Activated naive CD8-positive, alpha-beta T cell treated with anti-CD3 and anti-CD28 coated beads, Interleukin-2, amount 10 ng/mL, durations not matched to agents 7 days and 5 days (primary cell): ENCODE measurements at regions not wholly inside any gene's neighbourhood (a gene's known extent, or its start where the extent isn't known, plus 50 kb on each side); places are given as distances from the start of the nearest gene placed in this dataset.
"Not testable (repeated sequence)": the region's sequence is repeated elsewhere in the genome, so short reads cannot be mapped to it uniquely, and the experiment has no call there.

ENCODE experiments used
- ATAC-seq: fragments of 150-1000 bp; cut with Tn5 transposase; one replicate; pipeline ENCODE4 v1.10.0; 2021; ENCODE audit warnings: low read depth, moderate library complexity
- POLR2A ChIA-PET: fragments of 350-600 bp; sonication (Branson Sonifier 250); formaldehyde crosslinking; loops from one replicate; lab custom pipeline; 2021; ENCODE audit warnings: antibody characterized with exemption; lab: Charles Lee
- DNase-seq: peaks from one replicate; pipeline ENCODE4 v3.0.0; 2021
- H3K27ac Mint-ChIP-seq: one replicate; pipeline ENCODE4 v1.8.0; 2022; ENCODE audit warnings: mild to moderate bottlenecking, mixed read lengths
- H3K27me3 Mint-ChIP-seq: one replicate; pipeline ENCODE4 v1.8.0; 2022; ENCODE audit warnings: mild to moderate bottlenecking, moderate library complexity, mixed read lengths
- H3K36me3 Mint-ChIP-seq: one replicate; pipeline ENCODE4 v1.8.0; 2021; ENCODE audit warnings: mild to moderate bottlenecking, mixed read lengths
- H3K4me1 Mint-ChIP-seq: one replicate; pipeline ENCODE4 v1.8.0; 2021; ENCODE audit warnings: mixed read lengths
- H3K4me3 Mint-ChIP-seq: one replicate; pipeline ENCODE4 v1.8.0; 2022; ENCODE audit warnings: mild to moderate bottlenecking, moderate library complexity, mixed read lengths
- H3K9me3 Mint-ChIP-seq: one replicate; pipeline ENCODE4 v1.8.0; 2021; ENCODE audit warnings: mixed read lengths

DNA sequence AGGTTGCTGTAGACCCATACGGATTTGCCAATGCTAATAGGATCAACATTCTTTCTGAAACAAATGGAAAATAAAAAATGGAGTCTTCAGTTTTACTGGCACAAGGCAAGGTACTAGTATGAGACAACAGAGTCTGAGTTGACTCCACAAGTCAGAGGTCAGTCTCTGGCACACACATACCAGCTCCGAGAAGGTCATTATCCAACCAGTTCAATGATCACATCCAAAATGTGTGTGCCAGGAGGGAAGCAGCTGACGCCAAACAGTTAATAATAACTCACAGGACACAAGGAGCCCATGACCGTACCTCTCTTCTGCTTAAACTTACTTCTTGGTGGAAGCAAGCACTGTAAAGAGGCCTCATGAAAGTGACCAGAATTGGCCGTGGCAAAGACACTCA is 528.6 kb downstream of the ZNF516 start:
- H3K4me1 Mint-ChIP-seq: no peaks in the 10 kb centered on the region
- POLR2A ChIA-PET: no interaction called here
- no peaks in the 10 kb centered on the region for H3K36me3 Mint-ChIP-seq
- ATAC-seq: no peak
- H3K27ac Mint-ChIP-seq: no peak overlapping the region
- no peaks in the 10 kb centered on the region for H3K9me3 Mint-ChIP-seq
- H3K4me3 Mint-ChIP-seq: no peak overlapping the region
- H3K27me3 Mint-ChIP-seq: peaks cover 2% of the 10 kb centered on the region
- no peak for DNase-seq

DNA sequence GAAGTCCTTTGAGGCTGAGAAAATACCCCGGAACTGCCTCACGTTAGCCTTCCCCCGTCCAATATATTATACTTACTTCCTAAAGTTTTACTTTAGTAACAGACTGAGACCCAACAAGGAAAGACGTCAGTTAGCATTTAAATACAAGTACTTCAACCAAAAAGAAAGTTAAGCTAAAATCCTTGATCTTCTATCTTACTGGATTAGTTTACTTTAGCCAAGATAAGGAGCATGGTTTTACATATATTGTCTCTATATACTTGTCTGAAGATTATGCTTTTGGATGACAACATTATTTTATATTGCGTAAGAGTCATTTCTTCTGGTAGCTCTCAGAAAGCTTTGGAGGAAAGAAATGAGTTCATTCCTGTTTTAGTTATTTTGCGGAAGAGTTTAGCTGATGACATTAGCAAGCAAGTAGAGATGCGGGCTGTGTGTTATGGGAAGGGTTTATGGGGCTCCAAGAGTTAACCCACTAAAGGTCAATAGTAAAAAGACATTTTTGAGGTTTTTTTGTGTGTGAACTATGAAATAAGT is 532.9 kb downstream of the ZNF516 start:
- no peak overlapping the region for H3K27ac Mint-ChIP-seq
- peaks cover 2% of the 10 kb centered on the region for H3K27me3 Mint-ChIP-seq
- no peaks in the 10 kb centered on the region for H3K9me3 Mint-ChIP-seq
- no peak overlapping the region for H3K4me3 Mint-ChIP-seq
- H3K36me3 Mint-ChIP-seq: no peaks in the 10 kb centered on the region
- no peaks in the 10 kb centered on the region for H3K4me1 Mint-ChIP-seq
- DNase-seq: no peak
- ATAC-seq: no peak
- POLR2A ChIA-PET: no interaction called here

DNA sequence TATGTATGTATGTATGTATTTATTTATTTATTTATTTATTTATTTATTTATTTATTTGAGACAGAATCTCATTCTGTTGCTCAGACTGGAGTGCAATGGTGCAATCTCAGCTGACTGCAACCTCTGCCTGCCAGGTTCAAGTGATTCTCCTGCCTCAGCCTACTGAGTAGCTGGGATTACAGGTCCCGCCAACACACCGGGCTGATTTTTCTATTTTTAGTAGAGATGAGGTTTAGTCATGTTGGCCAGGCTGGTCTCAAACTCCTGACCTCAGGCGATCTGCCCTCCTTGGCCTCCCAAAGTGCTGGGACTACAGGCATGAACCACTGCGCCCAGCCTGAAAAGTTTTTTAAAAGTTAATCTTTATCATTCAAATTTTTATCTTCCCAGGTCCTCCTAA is 532.9 kb upstream of the SMIM21 start:
- H3K27me3 Mint-ChIP-seq, H3K9me3 Mint-ChIP-seq, POLR2A ChIA-PET, H3K36me3 Mint-ChIP-seq, ATAC-seq, DNase-seq, H3K4me1 Mint-ChIP-seq, H3K27ac Mint-ChIP-seq, H3K4me3 Mint-ChIP-seq: not testable (repeated sequence)

DNA sequence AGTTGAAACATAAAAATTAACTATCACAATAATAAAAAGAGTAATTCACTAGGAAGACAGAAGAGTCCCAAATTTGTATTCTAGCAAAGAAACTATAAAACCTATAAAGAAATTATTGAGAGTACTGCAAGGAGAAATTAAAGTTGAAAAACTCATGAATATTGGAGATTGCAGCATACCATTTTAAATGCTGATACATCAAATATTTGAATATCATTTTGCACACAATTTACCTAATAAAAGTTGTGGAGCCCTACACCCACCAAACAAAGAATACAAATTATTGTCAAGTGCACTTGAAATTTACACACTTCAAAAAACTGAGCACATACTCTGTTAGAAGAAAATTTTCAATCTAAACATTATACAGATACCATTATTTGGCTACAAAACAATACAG is 531.6 kb upstream of the SMIM21 start:
- H3K27ac Mint-ChIP-seq: no peak overlapping the region
- POLR2A ChIA-PET: no interaction called here
- DNase-seq: no peak
- no peaks in the 10 kb centered on the region for H3K4me1 Mint-ChIP-seq
- no peaks in the 10 kb centered on the region for H3K36me3 Mint-ChIP-seq
- H3K27me3 Mint-ChIP-seq: peaks cover 2% of the 10 kb centered on the region
- H3K4me3 Mint-ChIP-seq: no peak overlapping the region
- ATAC-seq: no peak
- H3K9me3 Mint-ChIP-seq: no peaks in the 10 kb centered on the region

DNA sequence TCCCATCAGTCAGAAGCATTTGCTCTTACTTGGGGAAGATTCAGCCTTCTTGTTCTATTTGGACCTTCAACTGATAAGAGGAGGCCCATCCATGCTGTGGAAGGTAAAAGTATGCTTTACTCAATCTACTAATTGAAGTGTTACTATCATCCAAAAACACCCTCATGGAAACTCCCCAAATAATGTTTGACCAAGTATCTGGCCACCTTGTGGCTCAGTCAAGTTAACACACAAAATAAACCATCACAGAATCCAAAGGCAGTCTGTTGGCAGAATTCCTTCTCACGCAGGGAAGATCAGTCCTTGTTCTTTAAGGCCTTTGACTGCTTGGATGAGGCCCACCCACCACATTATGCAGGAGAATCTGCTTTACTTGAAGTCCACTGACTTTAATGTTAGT is 531.2 kb upstream of the SMIM21 start:
- no peak overlapping the region for H3K4me3 Mint-ChIP-seq
- ATAC-seq (no peak), DNase-seq (no peak)
- H3K27me3 Mint-ChIP-seq: no peaks in the 10 kb centered on the region
- H3K27ac Mint-ChIP-seq: no peak overlapping the region
- H3K9me3 Mint-ChIP-seq: no peaks in the 10 kb centered on the region
- H3K36me3 Mint-ChIP-seq: no peaks in the 10 kb centered on the region
- POLR2A ChIA-PET: no interaction called here
- no peaks in the 10 kb centered on the region for H3K4me1 Mint-ChIP-seq

DNA sequence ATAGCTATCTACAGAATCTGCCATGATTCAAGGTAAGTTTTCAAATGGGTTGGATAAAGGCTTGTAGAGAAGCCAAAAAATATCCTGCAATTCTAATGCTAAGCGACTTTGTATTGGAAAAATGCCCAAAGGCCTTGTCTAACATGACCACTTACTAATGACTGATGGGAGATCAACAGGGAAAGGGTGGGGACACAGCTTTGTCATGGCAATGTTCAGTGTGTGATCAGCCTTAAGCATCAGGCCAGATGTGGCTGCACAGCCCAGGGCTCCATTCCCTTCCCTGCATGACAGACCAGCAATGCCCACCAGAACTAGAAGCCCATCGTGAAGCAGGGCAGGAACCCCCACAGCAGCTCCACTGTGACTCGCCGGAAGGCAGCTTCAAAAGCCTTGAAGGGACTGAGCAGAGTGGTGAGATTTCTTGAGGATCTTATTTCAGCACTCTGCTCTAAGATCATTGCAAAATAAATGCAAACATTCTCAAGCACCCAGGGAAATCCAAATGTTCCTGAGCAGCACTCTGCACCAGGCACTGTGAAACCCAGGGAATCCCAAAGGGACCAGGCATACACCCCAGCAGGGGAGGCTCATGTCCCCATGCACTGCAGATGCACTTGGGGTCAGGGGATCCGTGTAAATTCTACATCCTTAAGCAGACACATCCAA is 517.9 kb upstream of the SMIM21 start:
- ATAC-seq: no peak

DNA sequence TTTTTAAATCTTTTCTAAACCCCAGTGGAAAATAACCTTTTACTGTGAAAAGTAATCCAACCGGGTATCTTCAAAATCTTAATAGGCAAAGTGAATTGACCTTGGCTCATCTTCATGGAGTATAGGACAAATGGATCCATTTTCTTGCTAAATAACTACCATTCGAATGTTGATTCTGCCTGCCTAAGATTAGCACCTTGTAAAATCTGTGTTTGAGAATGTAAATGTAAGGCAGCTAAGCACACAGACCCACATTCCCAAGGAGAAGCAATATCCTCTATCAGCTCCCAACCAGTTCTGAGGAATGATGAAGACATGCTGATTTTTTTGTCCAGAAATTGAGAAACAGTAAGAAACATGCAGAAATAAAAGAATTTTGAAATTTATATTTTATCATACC is 509.8 kb upstream of the SMIM21 start:
- no peak overlapping the region for H3K4me3 Mint-ChIP-seq
- POLR2A ChIA-PET: no interaction called here
- no peaks in the 10 kb centered on the region for H3K4me1 Mint-ChIP-seq
- H3K36me3 Mint-ChIP-seq: no peaks in the 10 kb centered on the region
- no peak overlapping the region for H3K27ac Mint-ChIP-seq
- no peaks in the 10 kb centered on the region for H3K27me3 Mint-ChIP-seq
- peaks cover 2% of the 10 kb centered on the region for H3K9me3 Mint-ChIP-seq
- no peak for DNase-seq
- ATAC-seq: no peak

More for the DNA sequence above, 517.9 kb upstream of the SMIM21 start:
- POLR2A ChIA-PET: no interaction called here
- Mint-ChIP-seq H3K27me3 (no peaks in the 10 kb centered on the region), H3K27ac (no peak overlapping the region), H3K9me3 (peaks cover 6% of the 10 kb centered on the region), H3K4me1 (no peaks in the 10 kb centered on the region), H3K36me3 (no peaks in the 10 kb centered on the region), H3K4me3 (no peak overlapping the region)
- no peak for DNase-seq

DNA sequence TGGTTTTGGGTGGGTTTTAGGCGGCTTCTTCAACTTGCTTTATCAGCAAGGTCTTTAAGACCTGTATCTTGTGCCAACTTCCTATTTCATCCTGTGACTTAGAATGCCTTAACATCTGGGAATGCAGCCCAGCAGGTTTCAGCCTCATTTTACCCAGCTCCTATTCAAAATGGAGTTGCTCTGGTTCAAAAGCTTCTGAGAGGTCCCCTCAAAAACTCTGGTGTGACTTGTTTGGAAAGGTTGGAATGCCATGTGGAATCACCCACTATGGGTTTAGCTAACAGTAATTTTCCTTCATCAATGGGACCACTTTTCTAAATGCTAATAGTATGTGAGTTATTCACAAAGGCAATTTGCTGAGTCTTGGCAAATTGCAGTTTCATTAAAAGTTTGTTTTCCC is 509.4 kb upstream of the SMIM21 start:
- DNase-seq (no peak), ATAC-seq (no peak)
- Mint-ChIP-seq H3K9me3 (peaks cover 1% of the 10 kb centered on the region), H3K4me3 (no peak overlapping the region), H3K36me3 (no peaks in the 10 kb centered on the region), H3K27me3 (no peaks in the 10 kb centered on the region), H3K27ac (no peak overlapping the region), H3K4me1 (no peaks in the 10 kb centered on the region)
- POLR2A ChIA-PET: no interaction called here

DNA sequence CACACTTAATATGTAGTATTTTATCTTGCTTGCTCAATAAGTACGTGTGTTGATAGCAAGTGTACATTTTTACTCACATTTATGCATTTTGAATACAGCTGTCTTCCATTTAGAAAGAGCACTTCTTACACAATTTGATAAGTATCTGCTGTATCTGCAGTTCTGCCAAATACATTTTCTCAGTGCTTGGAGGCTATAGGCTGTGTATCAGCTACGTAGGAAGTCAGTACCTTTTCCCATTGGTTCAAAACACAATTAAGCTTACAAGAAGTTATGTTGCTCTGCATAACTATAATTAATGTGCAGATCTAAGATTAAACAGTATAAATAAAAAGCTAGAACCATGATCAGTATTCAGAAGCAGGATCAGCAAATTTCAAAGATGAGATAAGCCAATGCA is 503.6 kb upstream of the SMIM21 start:
- POLR2A ChIA-PET: no interaction called here
- ATAC-seq (no peak), DNase-seq (no peak)
- Mint-ChIP-seq H3K9me3 (no peaks in the 10 kb centered on the region), H3K27ac (no peak overlapping the region), H3K4me1 (no peaks in the 10 kb centered on the region), H3K4me3 (no peak overlapping the region), H3K36me3 (no peaks in the 10 kb centered on the region), H3K27me3 (no peaks in the 10 kb centered on the region)

DNA sequence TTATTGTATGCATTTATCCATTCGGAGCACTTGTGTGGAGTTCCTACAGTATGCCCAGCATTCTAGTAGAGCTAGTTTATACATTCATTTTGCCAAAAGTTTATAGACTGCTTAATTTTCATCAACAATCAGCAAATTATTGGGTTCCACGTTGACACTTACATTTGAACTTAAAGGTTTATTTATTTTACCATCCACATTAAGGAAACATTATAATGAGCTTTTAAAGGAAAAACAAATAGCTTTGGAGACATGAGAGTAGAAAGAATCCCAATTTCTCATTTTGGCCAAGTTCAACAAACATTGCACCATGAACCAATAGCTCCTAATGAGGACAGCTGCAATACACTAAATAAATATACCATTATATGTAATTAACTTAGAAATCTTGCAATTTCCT is 501.2 kb upstream of the SMIM21 start:
- no peaks in the 10 kb centered on the region for H3K9me3 Mint-ChIP-seq
- DNase-seq (no peak), ATAC-seq (no peak)
- no peaks in the 10 kb centered on the region for H3K4me1 Mint-ChIP-seq
- no peak overlapping the region for H3K27ac Mint-ChIP-seq
- POLR2A ChIA-PET: no interaction called here
- H3K36me3 Mint-ChIP-seq: no peaks in the 10 kb centered on the region
- no peaks in the 10 kb centered on the region for H3K27me3 Mint-ChIP-seq
- H3K4me3 Mint-ChIP-seq: no peak overlapping the region

DNA sequence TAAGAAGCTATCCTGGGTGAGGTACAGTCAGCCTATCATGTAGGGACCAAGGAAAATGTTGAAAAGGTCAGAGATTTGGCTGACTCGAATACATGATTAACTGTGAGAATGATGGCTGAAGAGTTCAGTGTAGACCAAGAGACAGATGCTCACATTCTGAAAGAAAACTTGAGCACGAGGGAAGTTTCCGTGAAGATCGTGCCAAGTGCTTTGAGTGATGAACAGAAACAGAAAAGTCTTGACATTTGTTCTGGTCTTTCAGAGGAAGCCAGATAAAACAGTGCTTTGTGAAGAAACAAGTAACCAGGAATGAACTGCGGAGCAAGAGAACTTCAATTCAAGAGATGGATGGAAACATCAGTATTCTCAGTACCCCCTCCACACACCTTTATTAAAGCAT is 500.3 kb upstream of the SMIM21 start:
- H3K4me3 Mint-ChIP-seq: no peak overlapping the region
- DNase-seq: no peak
- H3K27me3 Mint-ChIP-seq: no peaks in the 10 kb centered on the region
- H3K4me1 Mint-ChIP-seq: no peaks in the 10 kb centered on the region
- no peaks in the 10 kb centered on the region for H3K36me3 Mint-ChIP-seq
- POLR2A ChIA-PET: no interaction called here
- no peak overlapping the region for H3K27ac Mint-ChIP-seq
- ATAC-seq: no peak
- no peaks in the 10 kb centered on the region for H3K9me3 Mint-ChIP-seq

DNA sequence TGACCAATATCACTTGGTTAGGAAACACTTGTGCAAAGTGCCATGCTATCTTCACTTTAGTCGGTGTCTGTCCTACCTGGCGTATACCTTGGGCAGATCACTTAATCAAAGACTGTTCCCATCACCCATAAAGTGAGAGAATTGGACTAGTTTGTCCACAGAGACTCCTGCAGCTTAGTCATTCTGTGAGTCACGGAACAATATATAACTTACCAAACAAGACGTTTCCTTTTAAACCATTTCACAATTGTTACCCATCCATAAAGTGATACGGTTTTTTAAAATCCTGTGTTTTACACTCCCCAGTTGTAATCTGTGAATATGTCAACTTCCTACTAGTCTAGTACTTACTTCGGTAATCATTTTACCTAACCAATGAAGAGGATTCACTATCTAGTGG is 499.3 kb upstream of the SMIM21 start:
- H3K36me3 Mint-ChIP-seq: no peaks in the 10 kb centered on the region
- no peaks in the 10 kb centered on the region for H3K4me1 Mint-ChIP-seq
- POLR2A ChIA-PET: no interaction called here
- no peaks in the 10 kb centered on the region for H3K9me3 Mint-ChIP-seq
- H3K27me3 Mint-ChIP-seq: no peaks in the 10 kb centered on the region
- ATAC-seq: no peak
- H3K4me3 Mint-ChIP-seq: no peak overlapping the region
- no peak overlapping the region for H3K27ac Mint-ChIP-seq
- DNase-seq: no peak

DNA sequence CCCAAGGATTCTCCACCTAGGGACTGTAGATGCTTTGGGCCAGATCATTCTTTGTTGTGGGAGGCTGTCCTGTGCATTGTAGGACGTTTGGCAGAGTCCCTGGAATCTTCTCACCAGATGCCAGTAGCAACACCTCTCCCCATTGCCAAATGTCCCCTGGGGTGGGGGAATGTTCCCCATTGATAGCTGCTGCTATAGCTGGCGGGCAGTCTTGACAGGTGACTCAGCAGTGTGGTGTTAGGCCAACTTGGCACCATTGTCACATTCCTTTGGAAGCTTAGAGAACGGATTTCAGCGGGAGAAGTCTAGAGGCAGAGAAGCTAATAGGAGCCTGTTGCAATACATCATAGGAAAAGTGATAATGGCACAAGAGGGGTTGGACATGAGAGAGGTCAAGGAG is 495.7 kb upstream of the SMIM21 start:
- H3K27ac Mint-ChIP-seq: no peak overlapping the region
- H3K4me1 Mint-ChIP-seq: no peaks in the 10 kb centered on the region
- ATAC-seq (no peak), DNase-seq (no peak)
- no peaks in the 10 kb centered on the region for H3K36me3 Mint-ChIP-seq
- no peaks in the 10 kb centered on the region for H3K27me3 Mint-ChIP-seq
- POLR2A ChIA-PET: no interaction called here
- no peaks in the 10 kb centered on the region for H3K9me3 Mint-ChIP-seq
- H3K4me3 Mint-ChIP-seq: no peak overlapping the region

DNA sequence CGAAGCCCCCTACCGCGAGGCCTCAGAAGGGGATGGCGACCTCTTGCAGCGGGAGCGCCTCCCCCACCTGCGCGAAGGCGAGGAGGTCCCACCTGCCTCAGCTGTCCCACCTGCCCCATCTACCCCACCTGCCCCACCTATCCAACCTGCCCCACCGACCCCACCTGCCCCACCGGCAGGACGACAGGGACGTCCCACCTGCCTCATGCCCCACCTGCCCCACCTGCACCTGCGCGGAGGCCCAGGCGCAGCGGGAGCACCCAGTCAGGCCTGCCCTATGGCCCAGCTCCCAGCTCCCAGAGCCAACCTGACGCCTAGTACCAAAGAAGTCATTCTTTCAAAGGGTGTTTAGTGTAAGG is 489.1 kb upstream of the SMIM21 start:
- DNase-seq: no peak
- no peak overlapping the region for H3K27ac Mint-ChIP-seq
- H3K27me3 Mint-ChIP-seq: peaks cover 23% of the 10 kb centered on the region
- no peaks in the 10 kb centered on the region for H3K9me3 Mint-ChIP-seq
- no peaks in the 10 kb centered on the region for H3K36me3 Mint-ChIP-seq
- no peak overlapping the region for H3K4me3 Mint-ChIP-seq
- POLR2A ChIA-PET: no interaction called here
- no peaks in the 10 kb centered on the region for H3K4me1 Mint-ChIP-seq
- ATAC-seq: no peak
